Progenitor cell of endocrine pancreas (in vitro differentiated cells): ENCODE measurements at regions not wholly inside any gene's neighbourhood (a gene's known extent, or its start where the extent isn't known, plus 50 kb on each side); places are given as distances from the start of the nearest gene placed in this dataset.

Source experiments
- DNase-seq: peaks from one replicate; pipeline ENCODE4 v3.0.0; 2021; ENCODE audit warnings: low spot score; ENCODE audit not compliant: unreplicated experiment
- H3K27ac Mint-ChIP-seq: 2 replicates; pipeline ENCODE4 v1.8.0; 2021; ENCODE audit warnings: mild to moderate bottlenecking, moderate library complexity, mixed read lengths
- H3K27me3 Mint-ChIP-seq: 2 replicates; pipeline ENCODE4 v1.8.0; 2021; ENCODE audit warnings: mixed read lengths
- H3K36me3 Mint-ChIP-seq: 2 replicates; pipeline ENCODE4 v1.8.0; 2022; ENCODE audit warnings: mixed read lengths; ENCODE audit not compliant: insufficient read depth
- H3K4me1 Mint-ChIP-seq: 2 replicates; pipeline ENCODE4 v1.8.0; 2021; ENCODE audit warnings: low read depth, mixed read lengths
- H3K4me3 Mint-ChIP-seq: 2 replicates; pipeline ENCODE4 v1.8.0; 2021; ENCODE audit warnings: low read depth, mild to moderate bottlenecking, moderate library complexity, mixed read lengths
- H3K9me3 Mint-ChIP-seq: 2 replicates; pipeline ENCODE4 v1.8.0; 2021; ENCODE audit warnings: low read depth, mixed read lengths
- CTCF ChIP-seq: fragments of 200-600 bp; sonication (generic); IDR thresholded peaks from one replicate; pipeline ENCODE4 v1.5.0; 2021; ENCODE audit warnings: antibody characterized with exemption, mild to moderate bottlenecking; ENCODE audit not compliant: unreplicated experiment

- H3K4me3 Mint-ChIP-seq: no peak overlapping the region
- DNase-seq: no peak
Observed at GRCh38 chr1:82582347-82582746, 781.6 kb downstream of the ADGRL2 start.

GRCh38 chr1:82578086-82578726 is 777.5 kb downstream of the ADGRL2 start:
- H3K36me3 Mint-ChIP-seq: no peaks in the 10 kb centered on the region
- H3K4me3 Mint-ChIP-seq: no peak overlapping the region
- no peak overlapping the region for H3K27ac Mint-ChIP-seq
- no peaks in the 10 kb centered on the region for H3K9me3 Mint-ChIP-seq
- H3K4me1 Mint-ChIP-seq: peaks cover 4% of the 10 kb centered on the region
- no peaks in the 10 kb centered on the region for H3K27me3 Mint-ChIP-seq
- no peak for DNase-seq
- no peak for TF ChIP-seq CTCF

More at GRCh38 chr1:82582347-82582746, 781.6 kb downstream of the ADGRL2 start:
- Mint-ChIP-seq H3K9me3 (no peaks in the 10 kb centered on the region), H3K36me3 (no peaks in the 10 kb centered on the region), H3K4me1 (peaks cover 4% of the 10 kb centered on the region), H3K27me3 (no peaks in the 10 kb centered on the region), H3K27ac (no peak overlapping the region)
- no peak for TF ChIP-seq CTCF

GRCh38 chr1:82567348-82567747 is 766.6 kb downstream of the ADGRL2 start:
- TF ChIP-seq CTCF: no peak
- Mint-ChIP-seq H3K27me3 (no peaks in the 10 kb centered on the region), H3K27ac (no peak overlapping the region), H3K9me3 (no peaks in the 10 kb centered on the region), H3K36me3 (no peaks in the 10 kb centered on the region), H3K4me1 (peaks cover 4% of the 10 kb centered on the region), H3K4me3 (no peak overlapping the region)
- DNase-seq: no peak

- peaks cover 4% of the 10 kb centered on the region for H3K4me1 Mint-ChIP-seq
- no peaks in the 10 kb centered on the region for H3K36me3 Mint-ChIP-seq
- H3K27ac Mint-ChIP-seq: no peak overlapping the region
- no peaks in the 10 kb centered on the region for H3K27me3 Mint-ChIP-seq
- H3K4me3 Mint-ChIP-seq: no peak overlapping the region
- no peaks in the 10 kb centered on the region for H3K9me3 Mint-ChIP-seq
- no peak for TF ChIP-seq CTCF
- no peak for DNase-seq
Observed at GRCh38 chr1:82565546-82565945, 764.8 kb downstream of the ADGRL2 start.

GRCh38 chr1:82565146-82565545 is 764.4 kb downstream of the ADGRL2 start:
- no peaks in the 10 kb centered on the region for H3K9me3 Mint-ChIP-seq
- no peak for DNase-seq
- H3K36me3 Mint-ChIP-seq: no peaks in the 10 kb centered on the region
- no peak overlapping the region for H3K27ac Mint-ChIP-seq
- H3K4me1 Mint-ChIP-seq: peaks cover 4% of the 10 kb centered on the region
- no peak for TF ChIP-seq CTCF
- no peak overlapping the region for H3K4me3 Mint-ChIP-seq
- H3K27me3 Mint-ChIP-seq: no peaks in the 10 kb centered on the region
